ENCODE measurements at regions not wholly inside any gene's neighbourhood (a gene's known extent, or its start where the extent isn't known, plus 50 kb on each side); places are given as distances from the start of the nearest gene placed in this dataset.

DNA sequence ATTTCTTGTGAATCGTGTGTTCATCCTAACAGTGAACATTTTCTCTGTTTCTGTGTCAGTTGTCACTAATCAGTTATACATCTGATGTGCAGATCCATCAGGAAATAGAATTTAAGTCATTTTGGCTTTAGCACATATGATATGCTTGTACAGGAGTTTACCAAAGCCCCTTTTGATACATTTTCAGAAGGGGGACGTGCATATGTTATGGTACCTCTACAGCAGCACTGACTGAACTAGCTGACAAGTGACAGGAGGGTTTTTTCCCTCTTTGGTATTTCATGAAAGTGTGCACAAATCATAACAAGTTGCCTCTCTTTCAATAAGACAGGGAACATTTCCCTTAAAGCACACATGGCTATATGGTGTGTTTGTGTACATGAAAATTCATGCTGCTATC lies 536.5 kb downstream of the PLCL1 start:
- no peak for DNase-seq (ENCODE audit: low spot score)

DNA sequence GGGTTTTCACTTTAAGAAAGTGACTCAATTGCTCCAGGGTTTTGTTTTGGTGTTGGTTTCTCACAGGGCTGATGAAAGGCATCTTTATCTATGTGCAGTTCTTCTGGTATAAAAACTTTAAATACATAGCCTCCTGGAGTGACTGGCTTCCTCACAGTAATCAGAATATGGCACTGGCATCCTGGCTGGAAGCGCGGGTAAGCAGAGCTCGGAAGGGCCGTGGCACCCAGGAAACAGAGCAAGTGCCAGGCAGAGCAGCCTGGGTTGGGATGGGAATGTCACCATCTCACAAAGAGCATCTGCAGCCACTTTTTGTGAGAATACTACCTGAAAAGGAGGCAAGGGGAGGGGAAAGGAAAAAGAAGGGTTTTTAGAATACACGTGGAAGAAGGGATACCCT lies 534.7 kb downstream of the PLCL1 start:
- DNase-seq (ENCODE audit: low spot score) = no peak

DNA sequence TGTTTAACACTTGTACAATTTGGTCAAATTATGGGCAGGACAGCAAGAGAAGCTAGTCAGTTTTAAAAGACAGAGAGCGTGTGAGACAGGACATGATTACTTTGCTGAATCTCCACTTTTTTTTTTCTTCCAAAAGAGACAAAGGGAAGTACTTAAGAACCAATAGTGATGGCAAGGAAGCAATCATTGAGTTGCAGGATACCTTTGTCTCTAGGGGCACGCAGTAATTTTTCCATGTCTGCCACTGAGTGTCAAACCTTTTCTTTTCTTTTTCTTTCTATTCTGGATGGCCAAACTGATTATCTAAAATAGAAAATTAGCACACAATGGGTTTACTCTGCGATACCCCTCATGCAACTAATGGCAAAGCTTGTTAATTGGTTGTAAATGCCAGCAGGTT lies 533.0 kb downstream of the PLCL1 start:
- DNase-seq (ENCODE audit: low spot score) = no peak

DNA sequence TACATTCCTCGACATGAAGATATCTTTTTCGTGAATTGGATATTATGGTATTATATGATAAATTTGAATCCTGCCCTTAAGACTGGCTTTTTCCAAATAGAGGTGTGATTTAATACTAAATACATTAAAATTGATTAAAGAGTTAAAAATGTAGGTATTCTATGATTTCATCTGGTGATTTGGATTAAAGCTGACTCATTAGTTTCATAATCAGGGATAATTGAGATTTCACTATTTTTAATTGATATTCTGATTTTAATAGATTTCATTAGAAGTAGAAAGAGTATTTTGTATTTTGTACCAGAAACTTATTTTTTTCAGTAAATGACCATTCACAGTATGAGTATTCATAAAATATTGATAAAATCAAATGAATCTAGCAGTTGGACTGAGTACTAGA lies 524.1 kb downstream of the PLCL1 start:
- DNase-seq (ENCODE audit: low spot score) = no peak

DNA sequence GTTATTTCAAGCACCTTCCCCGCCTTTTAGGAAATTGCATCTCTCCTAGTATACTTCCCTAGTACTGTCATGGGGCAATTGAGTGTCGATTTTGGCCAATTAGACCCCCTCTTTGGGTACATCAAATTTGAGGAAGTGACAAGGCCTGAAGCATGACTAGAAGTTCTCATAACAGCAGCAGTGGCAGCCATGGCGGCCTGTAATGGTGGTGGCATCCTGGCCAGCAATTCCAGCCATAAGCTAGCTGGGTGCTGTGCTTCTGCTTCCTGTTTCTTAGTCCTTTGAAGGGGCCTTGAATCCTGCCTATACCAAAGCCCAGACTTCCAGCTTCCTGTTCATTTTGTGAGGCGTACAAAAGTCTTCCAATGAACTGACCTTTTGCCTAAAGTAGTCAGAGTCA lies 523.1 kb downstream of the PLCL1 start:
- no peak for DNase-seq (ENCODE audit: low spot score)

DNA sequence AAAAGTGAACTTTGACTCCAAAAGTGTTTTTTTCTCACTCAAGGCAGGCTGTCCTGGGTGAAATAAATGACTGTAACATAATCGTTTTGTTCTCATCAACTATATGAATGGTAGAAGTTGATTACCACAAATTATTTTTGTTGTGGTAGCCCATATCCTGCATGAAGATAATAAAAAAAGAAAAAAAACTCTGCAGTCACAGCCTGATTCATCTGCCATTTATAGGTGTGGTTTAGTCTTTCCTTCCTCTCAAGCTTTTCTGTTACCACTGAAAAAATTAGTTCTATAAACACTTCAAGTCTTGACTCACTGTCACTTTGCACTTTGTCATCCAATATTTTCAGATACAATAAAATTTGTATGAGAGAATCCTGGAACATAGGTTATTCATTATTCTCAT lies 522.0 kb downstream of the PLCL1 start:
- DNase-seq (ENCODE audit: low spot score) = no peak

DNA sequence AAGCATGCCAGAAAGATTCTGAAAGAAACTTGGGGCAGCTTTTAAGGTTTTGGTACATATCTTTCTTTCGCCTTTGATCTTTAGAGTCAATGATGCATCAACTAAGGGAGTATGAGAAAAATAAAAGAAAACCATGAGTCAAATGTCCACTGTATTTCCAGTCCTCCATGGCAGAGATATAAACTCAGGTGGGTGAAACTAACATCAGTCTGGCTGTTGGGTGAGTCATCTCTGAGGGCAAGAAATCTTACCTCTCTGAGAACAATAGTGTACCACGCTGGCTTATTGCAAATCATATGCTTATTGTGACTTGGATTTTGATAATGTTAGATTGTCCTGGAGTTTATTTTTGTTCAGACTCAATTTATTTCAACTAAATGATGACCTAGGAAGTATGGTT lies 521.0 kb downstream of the PLCL1 start:
- DNase-seq (ENCODE audit: low spot score) = no peak

DNA sequence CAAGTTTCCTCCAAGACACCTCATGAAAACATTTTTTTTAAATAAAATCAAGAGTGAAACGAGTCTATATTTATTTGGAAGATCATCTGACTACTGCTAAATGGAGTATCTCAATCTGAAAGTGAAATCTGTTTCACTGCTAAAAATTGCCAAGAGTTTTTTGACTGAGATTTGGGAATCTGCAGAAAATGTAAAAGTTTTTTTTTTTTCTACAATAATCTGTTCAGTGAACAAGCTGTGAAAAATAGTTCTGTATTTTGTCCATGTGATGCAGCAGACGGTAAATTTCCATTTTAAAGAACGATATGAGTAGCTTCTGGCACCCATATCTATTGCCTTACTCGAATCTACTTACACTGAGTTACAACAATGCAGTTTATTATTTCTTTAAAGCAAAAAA lies 519.7 kb downstream of the PLCL1 start:
- no peak for DNase-seq (ENCODE audit: low spot score)

DNA sequence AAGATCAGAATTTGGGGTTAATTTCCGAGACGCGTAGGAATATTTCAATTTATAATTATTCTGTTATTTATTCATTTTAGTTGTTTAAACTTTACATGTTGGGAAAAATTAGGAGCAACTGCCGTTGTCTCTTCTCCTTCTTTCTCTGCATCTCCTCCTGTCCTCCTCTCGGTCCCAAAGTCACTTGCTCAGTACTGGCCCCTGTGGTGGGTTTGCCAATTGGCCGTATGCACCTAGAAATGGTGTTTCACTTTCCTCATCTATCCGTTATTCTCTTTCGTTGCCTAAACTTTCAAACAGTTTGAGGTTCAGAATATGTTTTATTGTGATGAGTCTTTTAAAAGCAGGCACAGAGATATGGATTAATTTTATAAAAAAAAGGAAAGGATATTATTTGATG lies 517.9 kb downstream of the PLCL1 start:
- no peak for DNase-seq (ENCODE audit: low spot score)

DNA sequence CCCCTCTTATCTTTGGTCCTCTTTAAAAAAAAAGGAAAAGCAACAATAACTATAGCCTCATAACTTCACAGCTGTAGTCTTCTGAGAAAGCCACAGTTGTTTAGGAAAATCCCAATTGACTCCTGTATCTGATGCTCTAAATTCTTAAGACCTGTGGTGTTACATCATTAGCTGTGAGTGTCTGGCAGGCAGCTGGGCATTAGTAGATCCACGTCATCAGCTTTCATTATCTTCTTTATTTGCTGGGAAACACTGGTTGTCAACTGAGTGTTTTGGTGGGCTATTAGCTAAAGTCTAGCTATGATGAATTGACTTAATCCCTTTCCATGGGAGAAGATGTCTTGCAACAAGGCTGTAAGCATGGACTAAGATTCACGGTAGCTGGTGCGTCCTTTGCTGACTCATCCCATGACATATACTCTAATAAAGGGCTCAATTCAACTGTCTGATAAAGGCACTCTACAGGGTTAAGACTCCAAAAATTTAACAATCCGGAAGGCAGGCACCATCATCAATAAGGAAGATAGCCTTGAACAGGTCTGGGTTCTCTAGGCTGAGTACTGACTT lies 517.2 kb downstream of the PLCL1 start:
- no peak for DNase-seq (ENCODE audit: low spot score)

DNA sequence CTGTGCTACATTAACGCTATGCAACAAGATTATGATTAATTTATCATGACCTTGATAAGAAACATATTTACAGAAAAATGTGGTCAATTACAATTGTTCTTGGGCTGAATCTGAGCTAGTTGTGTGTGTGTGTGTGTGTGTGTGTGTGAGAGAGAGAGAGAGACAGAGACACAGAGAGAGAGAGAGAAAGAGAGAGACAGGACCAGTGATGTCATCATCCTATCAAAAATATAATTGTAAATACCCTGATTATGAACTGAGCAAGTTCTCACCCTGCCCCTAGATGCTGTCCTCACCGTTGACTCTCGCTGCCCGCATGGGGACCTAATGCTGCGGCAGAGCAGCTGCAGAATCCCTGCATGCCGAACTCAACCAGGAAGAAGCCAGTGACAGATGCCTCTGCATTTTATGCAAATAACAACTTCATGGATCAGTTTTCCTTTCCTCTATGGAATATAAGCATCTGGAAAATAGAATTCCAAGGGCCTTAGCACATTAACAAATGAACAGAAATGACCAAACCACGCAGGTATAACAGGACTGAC lies 512.5 kb downstream of the PLCL1 start:
- no peak for DNase-seq (ENCODE audit: low spot score)

DNA sequence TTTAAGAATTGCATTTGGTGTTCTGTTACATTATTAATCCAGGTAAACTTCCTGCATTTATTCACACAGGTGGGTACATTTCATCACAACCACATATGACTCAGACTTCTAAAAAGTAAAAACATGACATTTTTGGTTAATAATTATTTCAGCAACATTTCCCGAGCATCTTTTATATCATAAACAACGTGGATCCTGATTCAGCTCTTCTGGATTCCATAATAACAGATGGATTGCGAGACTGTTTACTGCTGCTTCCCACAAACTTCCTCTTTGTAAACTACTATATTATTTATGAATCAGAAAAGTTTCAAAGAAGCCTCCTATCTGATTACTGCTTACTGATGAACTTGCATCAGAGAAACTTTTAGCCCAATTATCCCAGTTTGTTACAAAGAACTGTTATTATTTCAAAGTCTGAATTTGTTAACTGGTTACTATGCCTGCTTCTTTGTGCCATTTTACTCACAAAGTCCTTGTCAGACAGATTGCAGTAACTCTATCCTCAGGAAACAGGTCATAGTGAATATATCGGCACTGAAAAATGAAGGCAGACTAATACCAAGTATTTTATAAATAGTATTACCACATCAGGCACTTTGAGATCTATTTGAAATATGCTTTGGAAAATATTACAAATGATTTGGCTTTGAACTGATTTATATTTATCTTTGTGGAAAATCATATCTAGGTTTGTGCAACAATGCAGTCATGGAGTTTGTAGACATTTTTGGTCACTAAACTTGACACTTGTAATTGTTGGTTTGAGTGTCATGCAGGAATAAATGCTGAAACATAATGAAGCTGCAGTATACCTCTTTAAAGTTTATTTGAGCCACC lies 511.6 kb downstream of the PLCL1 start:
- no peak for DNase-seq (ENCODE audit: low spot score)

DNA sequence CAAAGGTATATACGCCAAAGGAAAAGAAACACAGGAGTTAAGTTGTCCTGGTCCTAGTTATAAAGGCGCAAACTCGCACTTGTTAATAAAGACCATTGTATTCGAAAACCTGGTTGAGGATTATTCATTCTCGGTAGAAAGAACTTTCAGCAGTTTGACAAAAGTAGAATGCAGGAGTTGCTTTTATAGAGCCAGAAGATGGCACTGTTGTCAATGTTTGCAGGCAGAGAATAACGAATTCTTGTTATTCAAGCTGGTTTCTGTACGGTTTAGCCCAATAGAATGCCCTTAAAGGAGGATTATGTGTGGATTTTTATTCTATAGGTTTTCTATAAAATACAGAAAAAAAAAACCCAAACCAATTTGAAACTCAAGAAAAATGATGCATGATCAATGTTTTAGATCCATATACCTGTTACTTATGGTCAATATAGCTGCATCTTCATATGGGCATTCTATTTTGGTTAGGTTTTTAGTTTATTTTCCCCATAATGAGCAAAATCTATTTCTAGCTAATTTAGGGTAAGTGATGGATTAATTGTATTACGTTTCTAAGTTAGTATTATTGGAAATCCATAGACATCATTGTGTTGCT lies 510.3 kb downstream of the PLCL1 start:
- peak; percentile 13 for DNase-seq (ENCODE audit: low spot score)

DNA sequence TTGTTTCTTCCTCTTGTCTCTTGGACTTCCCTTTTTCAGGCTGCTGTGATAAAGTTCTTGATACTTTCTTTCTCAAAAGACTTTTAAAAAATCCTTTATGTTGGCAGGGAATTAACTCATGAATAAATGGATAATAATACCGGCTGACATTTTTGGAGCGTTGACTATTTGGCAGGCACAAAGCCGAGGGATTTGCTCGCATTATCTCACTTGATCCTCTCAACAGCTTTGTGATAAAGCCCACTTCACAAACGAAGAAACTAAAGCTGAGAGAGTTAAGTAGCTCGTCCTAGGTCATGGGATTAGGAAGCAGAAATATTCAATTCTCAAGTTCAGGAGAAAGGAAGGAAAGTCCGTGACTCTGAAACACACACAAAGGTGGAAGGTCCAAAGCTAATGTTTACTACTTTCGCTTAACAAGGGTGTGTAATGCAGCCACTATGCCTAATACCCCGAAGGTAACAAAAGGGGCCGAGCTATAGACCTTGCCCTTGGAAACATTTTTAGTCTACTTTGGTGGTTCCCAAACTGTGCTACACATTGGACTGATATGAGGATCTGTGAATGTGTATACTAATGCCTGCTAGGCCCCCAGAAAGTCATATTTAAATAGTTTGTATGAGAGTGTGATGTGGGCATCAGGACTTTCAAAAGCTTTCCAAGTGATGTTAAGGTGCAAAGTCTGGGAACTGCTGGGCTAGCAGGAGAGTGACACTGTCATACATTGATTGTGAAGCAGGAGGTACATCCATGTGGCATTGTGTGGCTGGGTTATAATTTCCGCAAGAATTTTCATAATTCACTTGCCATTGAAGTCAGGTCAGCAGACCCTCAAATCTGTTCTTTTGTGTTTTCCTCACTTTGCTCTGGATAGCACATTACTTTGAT lies 508.4 kb downstream of the PLCL1 start:
- DNase-seq (ENCODE audit: low spot score) = no peak

DNA sequence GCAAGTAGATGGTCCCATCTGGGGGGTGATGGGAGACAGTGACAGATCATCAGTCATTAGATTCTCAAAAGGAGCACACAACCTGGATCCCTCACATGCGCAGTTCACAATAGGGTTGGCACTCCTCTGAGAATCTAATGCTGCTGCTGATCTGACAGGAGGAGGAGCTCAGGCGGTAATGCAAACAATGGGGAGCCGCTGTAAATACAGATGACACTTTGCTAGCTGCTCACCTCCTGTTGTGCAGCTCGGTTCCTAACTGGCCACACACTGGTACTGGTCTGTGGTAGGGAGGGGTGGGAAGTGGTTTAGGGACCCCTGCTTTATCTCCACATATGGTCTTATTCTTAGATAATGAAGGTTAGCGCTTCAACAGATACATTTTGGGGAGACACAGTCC lies 506.6 kb downstream of the PLCL1 start:
- no peak for DNase-seq (ENCODE audit: low spot score)

DNA sequence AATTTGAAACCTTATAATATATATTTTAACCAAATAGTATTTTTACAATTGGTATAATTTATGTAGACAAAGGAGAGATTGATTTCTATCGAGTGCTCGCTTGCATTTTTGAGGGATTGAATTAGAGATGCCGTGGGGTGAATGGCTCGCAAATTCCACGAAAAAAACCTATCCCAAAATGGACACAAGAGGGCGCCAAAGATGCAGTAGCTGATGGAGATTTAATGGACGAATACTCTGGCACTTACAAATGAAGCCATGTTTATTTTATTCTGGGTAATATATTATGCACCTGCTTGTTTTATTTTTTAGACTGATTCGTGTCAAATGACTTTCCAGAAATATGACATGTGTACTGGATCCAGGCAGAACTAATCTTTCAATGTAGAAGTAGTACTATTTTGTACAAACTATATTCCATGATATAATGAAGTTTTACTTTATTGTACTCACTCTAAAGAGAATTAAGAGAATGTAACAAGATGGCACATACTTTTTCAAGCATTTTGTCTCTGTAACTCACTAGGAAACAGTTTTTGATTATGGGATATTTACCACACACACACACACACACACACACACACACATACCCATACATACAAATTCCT lies 505.4 kb downstream of the PLCL1 start:
- DNase-seq (ENCODE audit: low spot score) = peak; percentile 58

DNA sequence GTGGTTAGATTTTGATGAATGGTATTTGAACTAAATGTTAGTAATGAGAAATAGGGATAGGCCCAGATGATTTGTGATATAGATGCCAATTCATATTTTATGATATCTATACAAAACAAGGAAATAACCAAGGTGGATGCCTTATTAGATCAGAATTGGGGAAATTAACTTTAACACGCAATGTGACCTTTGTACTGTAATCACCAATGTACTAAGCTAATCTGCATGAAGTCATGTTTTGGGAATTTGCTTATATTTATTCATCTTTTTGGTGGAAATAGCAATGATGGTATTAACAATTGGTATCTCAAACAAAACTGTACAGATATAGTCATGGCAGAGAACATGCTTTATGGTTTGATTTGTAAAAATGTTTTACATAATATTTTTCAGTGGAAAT lies 504.7 kb downstream of the PLCL1 start:
- no peak for DNase-seq (ENCODE audit: low spot score)

DNA sequence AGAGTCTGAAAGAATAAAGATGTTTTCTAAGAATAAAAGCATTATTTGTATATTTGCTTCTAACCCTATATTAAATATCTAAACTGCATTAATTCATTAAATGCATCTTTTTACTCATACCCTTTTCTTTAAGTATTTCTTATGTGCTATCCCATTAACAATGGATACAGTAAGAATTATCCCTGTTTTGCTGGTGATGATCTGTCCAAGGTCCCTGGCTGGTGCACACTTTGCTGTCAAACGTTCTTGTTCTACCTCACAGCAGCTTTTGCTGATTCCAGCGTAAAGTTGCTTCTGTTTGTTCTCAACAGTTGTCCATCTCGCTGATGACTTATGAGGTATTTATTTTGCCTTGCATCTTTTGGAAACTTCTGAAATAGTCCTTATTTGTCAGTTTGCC lies 504.0 kb downstream of the PLCL1 start:
- no peak for DNase-seq (ENCODE audit: low spot score)

DNA sequence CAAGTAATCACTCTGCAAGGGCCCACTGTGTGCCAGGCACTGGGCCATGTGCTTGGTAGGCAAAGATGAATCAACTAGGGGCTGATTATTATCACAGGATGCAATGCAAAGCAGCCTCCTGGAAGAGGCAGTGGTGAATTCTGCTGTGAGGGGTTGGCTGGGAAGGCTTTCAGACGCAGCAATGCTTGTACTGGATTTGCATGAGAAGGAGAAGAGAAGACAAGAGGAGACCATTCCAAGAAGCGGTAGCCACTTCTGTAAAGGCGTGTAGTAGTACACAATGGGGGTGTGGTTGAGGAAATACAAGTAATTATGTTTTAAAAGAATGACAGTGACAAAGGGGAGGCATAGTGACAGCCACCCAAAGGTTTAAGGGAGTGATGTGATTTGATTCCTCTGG lies 502.7 kb downstream of the PLCL1 start:
- no peak for DNase-seq (ENCODE audit: low spot score)

DNA sequence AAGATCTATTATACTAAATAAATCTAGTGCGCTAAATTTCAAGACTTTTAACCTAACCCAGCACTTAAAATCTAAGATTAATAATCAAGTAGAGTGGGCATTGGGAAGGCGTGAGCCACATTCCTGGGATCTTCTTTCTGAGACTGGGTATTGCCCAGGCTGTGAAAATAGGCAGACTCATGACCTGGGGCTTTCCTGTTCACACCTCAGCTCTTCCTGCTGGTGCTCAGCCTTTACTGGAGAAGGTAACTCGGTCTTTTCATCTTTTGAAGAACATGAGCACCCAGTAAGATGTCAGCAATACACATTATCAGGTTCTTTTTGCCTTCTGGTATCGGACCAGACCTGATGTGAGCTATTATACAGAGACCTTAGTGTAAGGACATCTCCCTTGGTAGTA lies 500.5 kb downstream of the PLCL1 start:
- DNase-seq (ENCODE audit: low spot score) = no peak

DNA sequence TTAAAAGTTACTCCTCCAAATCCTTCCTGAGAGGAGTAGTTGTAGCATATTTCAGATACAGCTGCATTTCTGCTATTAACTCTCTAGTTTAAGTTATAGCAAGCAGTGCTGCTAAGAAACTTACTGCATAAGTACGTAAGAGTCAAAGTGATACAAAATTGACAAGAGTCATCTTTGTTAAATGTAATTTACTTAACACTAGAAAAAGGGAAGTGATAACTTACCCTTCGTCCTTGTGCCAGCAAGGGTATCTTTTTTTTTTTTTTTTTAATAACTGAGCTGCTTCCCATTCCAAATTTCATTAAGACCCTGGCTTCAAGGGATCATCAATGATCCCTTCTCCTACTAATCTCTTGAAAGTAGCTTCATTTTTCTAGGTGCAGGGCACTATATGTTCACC lies 493.0 kb downstream of the PLCL1 start:
- no peak for DNase-seq (ENCODE audit: low spot score)
